ENCODE measurements at regions not wholly inside any gene's neighbourhood (a gene's known extent, or its start where the extent isn't known, plus 50 kb on each side); places are given as distances from the start of the nearest gene placed in this dataset.

DNA sequence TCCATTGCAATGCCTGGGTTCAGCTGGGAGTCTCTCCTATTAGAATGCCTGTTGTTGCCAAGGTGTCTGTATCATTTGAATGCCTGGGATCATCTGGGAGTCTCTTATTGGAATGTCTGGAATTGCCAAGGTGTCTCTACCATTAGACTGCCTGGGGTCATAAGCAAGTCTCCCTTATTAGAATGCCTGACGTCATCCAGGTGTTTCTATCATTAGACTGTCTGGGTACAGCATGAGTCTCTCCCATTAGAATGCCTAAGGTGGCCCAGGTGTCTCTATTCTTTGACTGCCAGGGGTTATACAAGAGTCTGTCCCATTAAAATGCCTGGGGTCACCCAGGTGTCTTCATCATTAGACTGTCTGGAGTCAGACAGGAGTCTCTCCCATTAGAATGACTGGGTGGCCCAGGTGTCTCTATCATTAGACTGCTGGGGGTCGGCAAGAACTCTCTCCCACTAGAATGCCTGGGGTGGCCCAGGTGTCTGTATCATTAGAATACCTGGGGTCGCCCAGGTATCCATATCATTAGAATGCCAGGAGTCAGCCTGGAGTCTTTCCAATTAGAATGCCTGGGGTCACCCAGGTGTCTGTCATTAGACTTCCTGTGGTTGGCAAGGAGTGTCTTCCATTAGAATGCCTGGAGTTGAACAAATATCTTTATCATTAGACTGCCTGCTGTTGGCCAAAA lies 2274.0 kb downstream of the TP53TG3F start:
- TF ChIP-seq CTCF (conservative IDR thresholded peaks at IDR 0.05): no peak
- TF ChIP-seq ZFX (IDR thresholded peaks at IDR 0.05): no peak

All from C4-2B (cell line).